ENCODE measurements at regions not wholly inside any gene's neighbourhood (a gene's known extent, or its start where the extent isn't known, plus 50 kb on each side); places are given as distances from the start of the nearest gene placed in this dataset.

DNA sequence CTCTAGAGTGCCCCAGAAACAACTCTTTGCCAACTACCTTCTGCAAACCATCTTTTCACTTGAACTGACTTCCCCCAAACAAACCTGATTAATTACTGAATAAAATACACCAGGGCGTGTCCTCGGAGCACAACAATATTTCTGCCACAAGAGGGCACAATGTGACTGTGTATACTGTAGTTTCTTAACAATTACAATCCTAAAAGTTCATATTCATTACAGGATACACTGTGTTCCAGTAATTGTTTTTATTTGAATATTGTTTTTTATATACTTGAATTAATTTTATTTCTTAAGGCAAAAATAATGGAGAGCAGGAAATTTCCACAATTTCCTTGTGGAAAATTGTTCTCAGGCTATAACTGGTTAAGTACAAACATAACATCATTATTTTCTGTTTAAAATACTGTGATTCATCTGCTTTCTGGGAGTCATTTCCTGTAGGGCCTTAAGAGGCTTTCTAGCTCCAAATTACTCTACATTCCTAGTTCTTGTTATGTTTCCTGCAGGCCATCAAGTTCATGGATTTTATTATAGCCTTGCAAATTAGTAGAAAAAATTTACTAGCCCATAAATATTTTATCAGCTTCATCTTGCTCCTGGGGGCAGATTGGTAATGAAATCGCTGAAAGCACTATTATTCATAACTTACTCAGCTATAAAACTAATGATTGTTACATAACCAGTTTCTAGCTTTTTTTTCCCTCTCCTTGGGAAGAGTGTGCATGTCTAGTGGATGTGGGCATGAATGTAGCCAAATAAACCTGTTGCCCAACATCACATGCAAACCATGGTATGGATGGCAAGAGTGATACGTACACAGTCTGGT is 51.9 kb upstream of the SLC22A16 start:
- FAIRE-seq = peak; percentile 21

DNA sequence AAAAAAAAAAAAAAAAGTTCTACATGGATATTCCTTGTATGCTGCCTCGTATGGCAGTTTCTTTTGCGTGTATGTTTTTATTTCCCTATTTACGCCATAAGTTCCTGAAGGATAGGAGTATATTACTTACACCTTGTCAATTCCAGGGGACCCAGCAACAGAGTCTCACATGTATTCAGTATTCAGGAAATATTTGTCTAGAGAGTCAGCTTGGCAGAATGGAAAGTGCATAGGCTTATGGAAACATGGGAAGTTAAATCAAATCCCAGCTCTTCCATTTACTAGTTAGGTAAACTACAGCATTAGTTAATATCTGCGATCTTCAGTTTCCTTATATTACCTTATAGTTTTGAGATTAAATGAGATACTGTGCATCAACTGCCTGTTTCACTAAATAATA is 51.1 kb upstream of the SLC22A16 start:
- FAIRE-seq (no peak), DNase-seq (ENCODE audit: insufficient read length, low spot score) (no peak)
- TF ChIP-seq, protein P1, sequence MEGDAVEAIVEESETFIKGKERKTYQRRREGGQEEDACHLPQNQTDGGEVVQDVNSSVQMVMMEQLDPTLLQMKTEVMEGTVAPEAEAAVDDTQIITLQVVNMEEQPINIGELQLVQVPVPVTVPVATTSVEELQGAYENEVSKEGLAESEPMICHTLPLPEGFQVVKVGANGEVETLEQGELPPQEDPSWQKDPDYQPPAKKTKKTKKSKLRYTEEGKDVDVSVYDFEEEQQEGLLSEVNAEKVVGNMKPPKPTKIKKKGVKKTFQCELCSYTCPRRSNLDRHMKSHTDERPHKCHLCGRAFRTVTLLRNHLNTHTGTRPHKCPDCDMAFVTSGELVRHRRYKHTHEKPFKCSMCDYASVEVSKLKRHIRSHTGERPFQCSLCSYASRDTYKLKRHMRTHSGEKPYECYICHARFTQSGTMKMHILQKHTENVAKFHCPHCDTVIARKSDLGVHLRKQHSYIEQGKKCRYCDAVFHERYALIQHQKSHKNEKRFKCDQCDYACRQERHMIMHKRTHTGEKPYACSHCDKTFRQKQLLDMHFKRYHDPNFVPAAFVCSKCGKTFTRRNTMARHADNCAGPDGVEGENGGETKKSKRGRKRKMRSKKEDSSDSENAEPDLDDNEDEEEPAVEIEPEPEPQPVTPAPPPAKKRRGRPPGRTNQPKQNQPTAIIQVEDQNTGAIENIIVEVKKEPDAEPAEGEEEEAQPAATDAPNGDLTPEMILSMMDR (IDR thresholded peaks at IDR 0.05; ENCODE audit: insufficient read depth, missing control alignments) = no peak

More for the DNA sequence above, 51.9 kb upstream of the SLC22A16 start:
- TF ChIP-seq, protein P1 (IDR thresholded peaks at IDR 0.05; ENCODE audit: insufficient read depth, missing control alignments) = peak; percentile 91
- DNase-seq (ENCODE audit: insufficient read length, low spot score) = peak; percentile 49

DNA sequence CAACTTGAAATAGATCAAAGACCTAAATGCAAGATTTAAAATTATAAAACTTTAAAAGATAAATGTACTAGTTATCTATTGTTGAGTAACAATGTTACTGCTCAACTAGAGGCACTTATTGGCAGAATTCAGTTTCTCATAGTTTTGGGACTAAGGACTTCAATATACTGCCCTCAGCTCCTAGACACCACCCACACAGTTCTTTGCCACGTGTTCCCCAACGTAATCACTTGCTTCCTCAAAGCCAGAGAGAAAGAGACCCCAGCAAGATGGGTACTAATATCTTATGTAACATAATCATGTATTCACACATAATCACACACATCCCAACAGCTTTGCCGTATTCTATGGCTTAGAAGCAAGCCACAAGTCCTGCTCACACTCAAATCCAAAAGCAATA is 50.3 kb upstream of the SLC22A16 start:
- TF ChIP-seq, protein P1 (IDR thresholded peaks at IDR 0.05; ENCODE audit: insufficient read depth, missing control alignments) = no peak
- FAIRE-seq = no peak
- DNase-seq (ENCODE audit: insufficient read length, low spot score) = no peak
